ENCODE measurements at regions not wholly inside any gene's neighbourhood (a gene's known extent, or its start where the extent isn't known, plus 50 kb on each side); places are given as distances from the start of the nearest gene placed in this dataset.
A peak's percentile ranks its signal among the peaks of the same experiment; 100 is the strongest.

DNA sequence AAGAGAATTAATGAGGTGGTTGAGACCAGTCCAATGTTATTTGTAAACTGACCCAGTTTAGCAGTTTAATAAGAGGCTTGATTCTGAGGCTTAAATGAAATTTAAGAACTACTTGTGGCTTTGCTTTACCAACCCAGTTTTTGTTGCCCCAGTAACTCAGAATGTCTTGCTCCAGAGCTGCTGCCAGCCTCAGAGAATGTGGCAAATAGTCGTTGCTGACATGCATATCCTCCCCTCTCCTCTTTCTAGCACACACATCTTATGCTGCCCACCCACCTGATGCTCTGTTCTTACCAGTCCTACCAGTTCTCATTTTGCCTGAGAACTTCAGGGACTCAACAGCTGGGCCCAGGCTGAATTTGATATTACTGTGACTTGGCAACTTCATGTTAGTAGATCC lies 92.4 kb upstream of the TSC22D2 start:
- no peaks in the 10 kb centered on the region for H4K20me1 ChIP-seq (ENCODE audit: insufficient read depth)
- 27 to 29% methylated on average over 1 of the region's 1 CpG for WGBS, 2 experiments (ENCODE audit: low coverage in 1 of 2, low lambda C conversion rate in 2 of 2, missing lambda C conversion rate in 2 of 2)
- no peak overlapping the region for H3K4me3 ChIP-seq
- in situ Hi-C loops (cut with MboI) = no loop called here
- no peaks in the 10 kb centered on the region for H3K36me3 ChIP-seq (ENCODE audit: low read depth)
- no peaks in the 10 kb centered on the region for H3K27me3 ChIP-seq (replicated peaks; ENCODE audit: insufficient read depth)
- H2AFZ ChIP-seq = no peak overlapping the region
- peaks cover 11% of the 10 kb centered on the region; the same call in 1 of the 2 replicates for H3F3A ChIP-seq (ENCODE audit: insufficient read depth)
- H3K9me2 ChIP-seq (ENCODE audit: insufficient read depth) = no peaks in the 10 kb centered on the region
- TF ChIP-seq EZH2phosphoT487 (IDR thresholded peaks at IDR 0.05; ENCODE audit: insufficient read depth, low read depth) (no peak), EZH2 (IDR thresholded peaks at IDR 0.05; ENCODE audit: insufficient read depth, poor library complexity, severe bottlenecking) (no peak)
- H3K4me2 ChIP-seq (ENCODE audit: unreplicated experiment) = no peak overlapping the region
- H3K9me3 ChIP-seq (ENCODE audit: low read depth) = no peaks in the 10 kb centered on the region
- no peak overlapping the region for H3K27ac ChIP-seq
- peaks cover 21% of the 10 kb centered on the region for H3K4me1 ChIP-seq (ENCODE audit: insufficient read depth)
- DNase-seq = no peak
- no peaks in the 10 kb centered on the region for H3K79me2 ChIP-seq (ENCODE audit: insufficient read depth)
- no peak overlapping the region for H3K9ac ChIP-seq

- H3K27me3 ChIP-seq (replicated peaks; ENCODE audit: insufficient read depth) = no peaks in the 10 kb centered on the region
- H3K36me3 ChIP-seq (ENCODE audit: low read depth) = no peaks in the 10 kb centered on the region
- no peaks in the 10 kb centered on the region for H3K9me3 ChIP-seq (ENCODE audit: low read depth)
- H2AFZ ChIP-seq = no peak overlapping the region
- no peak overlapping the region for H3K27ac ChIP-seq
- no peak overlapping the region for H3K9ac ChIP-seq
- peaks cover 13% of the 10 kb centered on the region; the same call in 1 of the 2 replicates for H3F3A ChIP-seq (ENCODE audit: insufficient read depth)
- H3K4me3 ChIP-seq = no peak overlapping the region
- no peak overlapping the region for H3K4me2 ChIP-seq (ENCODE audit: unreplicated experiment)
- DNase-seq = no peak
- H3K79me2 ChIP-seq (ENCODE audit: insufficient read depth) = no peaks in the 10 kb centered on the region
- 82 to 84% methylated on average over 5 of the region's 5 CpGs for WGBS, 2 experiments (ENCODE audit: low coverage in 1 of 2, low lambda C conversion rate in 2 of 2, missing lambda C conversion rate in 2 of 2)
- no peaks in the 10 kb centered on the region for H3K9me2 ChIP-seq (ENCODE audit: insufficient read depth)
- TF ChIP-seq EZH2 (IDR thresholded peaks at IDR 0.05; ENCODE audit: insufficient read depth, poor library complexity, severe bottlenecking) (no peak), EZH2phosphoT487 (IDR thresholded peaks at IDR 0.05; ENCODE audit: insufficient read depth, low read depth) (no peak)
- H4K20me1 ChIP-seq (ENCODE audit: insufficient read depth) = no peaks in the 10 kb centered on the region
- in situ Hi-C loops (cut with MboI) = no loop called here
- peaks cover 8% of the 10 kb centered on the region for H3K4me1 ChIP-seq (ENCODE audit: insufficient read depth)
Observed at GRCh38 chr3:150314248-150315004, 93.7 kb upstream of the TSC22D2 start.

- H4K20me1 ChIP-seq (ENCODE audit: insufficient read depth) = no peaks in the 10 kb centered on the region
- H3K4me1 ChIP-seq (ENCODE audit: insufficient read depth) = no peaks in the 10 kb centered on the region
- no peak overlapping the region for H2AFZ ChIP-seq
- in situ Hi-C loops (cut with MboI) = no loop called here
- H3K4me3 ChIP-seq = no peak overlapping the region
- no peaks in the 10 kb centered on the region for H3K79me2 ChIP-seq (ENCODE audit: insufficient read depth)
- H3K4me2 ChIP-seq (ENCODE audit: unreplicated experiment) = no peak overlapping the region
- H3F3A ChIP-seq (ENCODE audit: insufficient read depth) = peaks cover 14% of the 10 kb centered on the region; the same call in 1 of the 2 replicates
- no peaks in the 10 kb centered on the region for H3K9me3 ChIP-seq (ENCODE audit: low read depth)
- H3K27ac ChIP-seq = no peak overlapping the region
- no peaks in the 10 kb centered on the region for H3K9me2 ChIP-seq (ENCODE audit: insufficient read depth)
- H3K9ac ChIP-seq = no peak overlapping the region
- TF ChIP-seq EZH2 (IDR thresholded peaks at IDR 0.05; ENCODE audit: insufficient read depth, poor library complexity, severe bottlenecking) (no peak), EZH2phosphoT487 (IDR thresholded peaks at IDR 0.05; ENCODE audit: insufficient read depth, low read depth) (no peak)
- DNase-seq = no peak
- 58 to 76% methylated on average over 1 of the region's 1 CpG for WGBS, 2 experiments (ENCODE audit: low coverage in 1 of 2, low lambda C conversion rate in 2 of 2, missing lambda C conversion rate in 2 of 2)
- H3K36me3 ChIP-seq (ENCODE audit: low read depth) = no peaks in the 10 kb centered on the region
- H3K27me3 ChIP-seq (replicated peaks; ENCODE audit: insufficient read depth) = no peaks in the 10 kb centered on the region
Observed at GRCh38 chr3:150312018-150312657, 96.0 kb upstream of the TSC22D2 start.

- H3K4me2 ChIP-seq (ENCODE audit: unreplicated experiment) = no peak overlapping the region
- no peaks in the 10 kb centered on the region for H3K9me2 ChIP-seq (ENCODE audit: insufficient read depth)
- no peaks in the 10 kb centered on the region for H4K20me1 ChIP-seq (ENCODE audit: insufficient read depth)
- no peak for DNase-seq
- no peak overlapping the region for H3K4me3 ChIP-seq
- H3K9me3 ChIP-seq (ENCODE audit: low read depth) = no peaks in the 10 kb centered on the region
- TF ChIP-seq EZH2 (IDR thresholded peaks at IDR 0.05; ENCODE audit: insufficient read depth, poor library complexity, severe bottlenecking) (no peak), EZH2phosphoT487 (IDR thresholded peaks at IDR 0.05; ENCODE audit: insufficient read depth, low read depth) (no peak)
- no peaks in the 10 kb centered on the region for H3K36me3 ChIP-seq (ENCODE audit: low read depth)
- in situ Hi-C loops (cut with MboI) = no loop called here
- H3K9ac ChIP-seq = no peak overlapping the region
- H3K79me2 ChIP-seq (ENCODE audit: insufficient read depth) = no peaks in the 10 kb centered on the region
- no peaks in the 10 kb centered on the region for H3K27me3 ChIP-seq (replicated peaks; ENCODE audit: insufficient read depth)
- H3K27ac ChIP-seq = no peak overlapping the region
- H2AFZ ChIP-seq = 0 out of 2 replicates have a peak overlapping the region, but pooled peaks have one; percentile 21
- 61 to 69% methylated on average over 1 of the region's 1 CpG for WGBS, 2 experiments (ENCODE audit: low coverage in 1 of 2, low lambda C conversion rate in 2 of 2, missing lambda C conversion rate in 2 of 2)
- peaks cover 14% of the 10 kb centered on the region; the same call in 1 of the 2 replicates for H3F3A ChIP-seq (ENCODE audit: insufficient read depth)
- H3K4me1 ChIP-seq (ENCODE audit: insufficient read depth) = no peaks in the 10 kb centered on the region
Observed at GRCh38 chr3:150311156-150311555, 96.9 kb upstream of the TSC22D2 start.
